ENCODE measurements at regions not wholly inside any gene's neighbourhood (a gene's known extent, or its start where the extent isn't known, plus 50 kb on each side); places are given as distances from the start of the nearest gene placed in this dataset.

DNA sequence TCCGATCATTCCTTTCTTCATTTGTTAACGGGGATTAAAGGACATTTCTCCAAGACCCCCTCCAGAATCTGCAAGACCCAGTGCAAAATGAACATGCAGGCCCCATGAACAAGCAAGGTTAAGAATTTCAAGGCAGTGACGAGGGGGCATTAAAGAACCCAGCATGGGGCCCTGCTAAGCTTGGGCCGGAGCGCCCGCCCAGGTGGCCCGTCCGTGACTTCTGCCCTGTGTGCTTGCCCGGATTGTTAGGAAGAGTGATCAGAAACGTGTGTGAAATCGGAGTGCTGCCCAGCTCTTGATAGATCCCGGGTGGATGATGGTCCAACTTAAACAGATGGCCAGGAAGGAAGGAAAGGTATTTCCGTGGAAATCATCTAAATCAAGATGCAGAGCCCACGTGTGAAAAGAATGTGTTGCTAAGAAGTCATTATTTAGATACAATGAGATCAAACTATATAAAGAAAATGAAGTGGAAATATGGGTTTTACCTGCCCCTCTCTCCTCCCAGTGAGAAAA lies 213.6 kb downstream of the KLF6 start:
- TF ChIP-seq CTCF (IDR thresholded peaks at IDR 0.05; ENCODE audit: low read depth, low read length, poor library complexity, severe bottlenecking) (no peak), EZH2phosphoT487 (IDR thresholded peaks at IDR 0.05; ENCODE audit: borderline replicate concordance, low read length) (no peak)
